ENCODE measurements at regions not wholly inside any gene's neighbourhood (a gene's known extent, or its start where the extent isn't known, plus 50 kb on each side); places are given as distances from the start of the nearest gene placed in this dataset.

DNA sequence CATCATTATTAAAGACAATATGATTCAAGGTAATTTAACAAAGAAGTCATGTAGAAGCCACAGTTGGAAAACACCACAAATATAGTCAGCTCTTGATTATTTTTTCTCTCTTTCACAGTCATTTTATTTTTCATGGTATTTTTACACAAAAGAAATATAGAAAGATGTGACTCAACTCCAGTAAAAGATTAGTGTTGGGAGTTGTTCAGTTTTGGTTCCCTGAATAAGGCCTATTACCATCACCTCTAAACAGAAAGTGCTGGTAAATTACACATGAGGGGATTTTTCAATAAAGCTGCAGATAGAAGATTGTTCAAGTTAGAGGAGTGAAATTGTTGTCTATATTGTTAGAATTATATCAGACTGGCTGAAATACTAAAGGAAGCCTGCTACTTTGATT, 107.0 kb downstream of the DDIT4L start:
- no peak for DNase-seq
- no peaks in the 10 kb centered on the region for H3K27me3 ChIP-seq
- no peak overlapping the region for H3K4me3 ChIP-seq
- no peaks in the 10 kb centered on the region for H3K36me3 ChIP-seq (replicated peaks in 1 of 2; ENCODE audit: insufficient read depth in 1 of 2, low read depth in 2 of 2)
- H3K27ac ChIP-seq: no peak overlapping the region
- TF ChIP-seq, protein P1, sequence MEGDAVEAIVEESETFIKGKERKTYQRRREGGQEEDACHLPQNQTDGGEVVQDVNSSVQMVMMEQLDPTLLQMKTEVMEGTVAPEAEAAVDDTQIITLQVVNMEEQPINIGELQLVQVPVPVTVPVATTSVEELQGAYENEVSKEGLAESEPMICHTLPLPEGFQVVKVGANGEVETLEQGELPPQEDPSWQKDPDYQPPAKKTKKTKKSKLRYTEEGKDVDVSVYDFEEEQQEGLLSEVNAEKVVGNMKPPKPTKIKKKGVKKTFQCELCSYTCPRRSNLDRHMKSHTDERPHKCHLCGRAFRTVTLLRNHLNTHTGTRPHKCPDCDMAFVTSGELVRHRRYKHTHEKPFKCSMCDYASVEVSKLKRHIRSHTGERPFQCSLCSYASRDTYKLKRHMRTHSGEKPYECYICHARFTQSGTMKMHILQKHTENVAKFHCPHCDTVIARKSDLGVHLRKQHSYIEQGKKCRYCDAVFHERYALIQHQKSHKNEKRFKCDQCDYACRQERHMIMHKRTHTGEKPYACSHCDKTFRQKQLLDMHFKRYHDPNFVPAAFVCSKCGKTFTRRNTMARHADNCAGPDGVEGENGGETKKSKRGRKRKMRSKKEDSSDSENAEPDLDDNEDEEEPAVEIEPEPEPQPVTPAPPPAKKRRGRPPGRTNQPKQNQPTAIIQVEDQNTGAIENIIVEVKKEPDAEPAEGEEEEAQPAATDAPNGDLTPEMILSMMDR (IDR thresholded peaks at IDR 0.05): no peak
- TF ChIP-seq POLR2A (IDR thresholded peaks at IDR 0.05): no peak
- intact Hi-C loops (cut with DNase I): no loop called here
- ATAC-seq: no peak
- no peaks in the 10 kb centered on the region for H3K9me3 ChIP-seq
- H3K4me1 ChIP-seq: no peaks in the 10 kb centered on the region

DNA sequence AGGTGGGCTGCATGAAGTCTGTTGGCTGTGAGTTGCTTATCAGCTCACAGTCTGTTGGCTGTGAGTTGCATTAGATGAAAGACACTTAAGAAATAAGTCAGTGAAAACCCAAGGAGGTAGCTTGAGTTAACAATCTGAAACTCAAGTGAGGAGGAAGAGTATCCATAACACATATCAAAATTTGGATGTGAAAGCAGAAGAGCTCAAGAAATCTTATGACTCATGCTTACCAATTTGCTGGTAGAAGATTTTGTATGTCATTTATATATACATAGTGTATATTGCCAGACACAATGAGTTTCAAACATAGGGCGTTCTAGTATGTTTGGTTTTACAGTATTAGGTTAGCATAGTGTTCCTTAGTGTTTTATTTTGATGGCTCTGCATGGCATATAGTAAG, 107.4 kb downstream of the DDIT4L start:
- intact Hi-C loops (cut with DNase I): no loop called here
- Histone ChIP-seq H3K9me3 (no peaks in the 10 kb centered on the region), H3K36me3 (replicated peaks in 1 of 2; ENCODE audit: insufficient read depth in 1 of 2, low read depth in 2 of 2) (no peaks in the 10 kb centered on the region), H3K4me1 (no peaks in the 10 kb centered on the region), H3K27ac (no peak overlapping the region), H3K4me3 (no peak overlapping the region), H3K27me3 (no peaks in the 10 kb centered on the region)
- WGBS, 2 donors: 63 to 72% methylated on average over 1 of the region's 1 CpG
- no peak for ATAC-seq
- no peak for TF ChIP-seq POLR2A (IDR thresholded peaks at IDR 0.05)
- TF ChIP-seq, protein P1 (IDR thresholded peaks at IDR 0.05): no peak
- no peak for DNase-seq

DNA sequence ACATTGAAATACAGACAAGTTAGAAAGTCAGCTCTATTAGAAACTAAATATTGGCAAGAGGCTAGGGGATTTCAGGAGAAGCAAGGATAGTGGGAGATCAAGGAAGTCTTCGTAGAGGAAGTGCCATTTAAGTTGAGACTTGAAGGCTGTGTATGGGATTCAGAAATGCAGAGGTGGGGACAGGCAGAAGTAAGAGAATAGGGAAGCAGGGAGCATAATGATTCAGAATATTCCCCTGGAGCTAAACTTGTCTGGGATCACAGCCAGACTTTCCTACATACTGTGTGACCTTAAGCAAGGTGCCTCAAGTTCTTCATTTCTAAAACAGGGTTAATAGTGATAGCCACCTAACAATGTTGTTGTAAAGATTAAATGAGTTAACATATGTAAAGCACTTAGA, 108.8 kb downstream of the DDIT4L start:
- TF ChIP-seq, protein P1 (IDR thresholded peaks at IDR 0.05): no peak
- no peak for TF ChIP-seq POLR2A (IDR thresholded peaks at IDR 0.05)
- no peak overlapping the region for H3K4me3 ChIP-seq
- H3K9me3 ChIP-seq: no peaks in the 10 kb centered on the region
- DNase-seq (no peak), ATAC-seq (no peak)
- intact Hi-C loops (cut with DNase I): no loop called here
- H3K36me3 ChIP-seq (replicated peaks in 1 of 2; ENCODE audit: insufficient read depth in 1 of 2, low read depth in 2 of 2): no peaks in the 10 kb centered on the region
- WGBS, 2 donors: 38 to 73% methylated on average over 1 of the region's 1 CpG
- H3K27ac ChIP-seq: no peak overlapping the region
- no peaks in the 10 kb centered on the region for H3K27me3 ChIP-seq
- H3K4me1 ChIP-seq: no peaks in the 10 kb centered on the region

DNA sequence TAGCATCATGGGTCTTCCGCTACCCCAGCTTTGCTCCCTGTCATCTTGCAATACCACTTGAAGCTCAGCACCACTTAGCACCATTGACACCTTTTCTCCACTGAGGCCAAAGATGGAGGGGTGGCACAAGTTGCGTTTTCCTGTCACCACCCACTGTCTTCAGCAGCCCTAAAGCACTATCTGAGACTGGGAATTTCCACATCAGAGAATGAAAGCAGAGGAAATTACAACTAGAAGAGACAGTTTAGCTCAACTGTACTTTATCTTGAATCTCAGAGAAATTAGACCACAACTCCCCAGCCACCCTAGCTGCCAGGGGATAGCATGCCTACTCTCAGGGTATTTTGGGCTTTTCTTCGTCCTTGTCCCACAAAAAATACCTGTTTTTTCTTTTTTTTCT, 111.0 kb downstream of the DDIT4L start:
- H3K4me3 ChIP-seq: no peak overlapping the region
- TF ChIP-seq, protein P1 (IDR thresholded peaks at IDR 0.05): no peak
- no peaks in the 10 kb centered on the region for H3K36me3 ChIP-seq (replicated peaks in 1 of 2; ENCODE audit: insufficient read depth in 1 of 2, low read depth in 2 of 2)
- ATAC-seq: no peak
- H3K4me1 ChIP-seq: no peaks in the 10 kb centered on the region
- no peaks in the 10 kb centered on the region for H3K9me3 ChIP-seq
- intact Hi-C loops (cut with DNase I): no loop called here
- no peak overlapping the region for H3K27ac ChIP-seq
- H3K27me3 ChIP-seq: no peaks in the 10 kb centered on the region
- 50 to 71% methylated on average over 3 of the region's 3 CpGs for whole genome bisulfite sequencing, 2 donors
- DNase-seq: no peak

DNA sequence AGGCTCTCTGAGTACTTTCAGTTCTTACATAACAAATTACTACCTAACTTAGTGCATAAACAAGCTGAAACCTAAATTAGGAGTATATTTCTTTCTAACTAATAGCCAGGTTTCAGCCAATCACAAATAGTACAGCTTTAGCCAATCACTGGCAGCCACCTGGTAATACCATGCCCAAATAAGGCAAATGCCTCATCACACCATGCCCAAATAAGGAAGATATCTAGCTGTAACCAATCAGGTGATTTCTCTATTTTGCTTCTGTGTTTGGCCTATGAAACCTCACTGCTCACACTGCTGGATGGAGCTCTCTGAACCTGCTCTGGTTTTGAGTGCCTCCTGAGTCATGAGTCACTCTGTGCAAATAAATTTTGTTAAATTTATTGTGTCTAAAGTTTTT, 113.5 kb downstream of the DDIT4L start:
- Histone ChIP-seq H3K27ac (no peak overlapping the region), H3K4me3 (no peak overlapping the region), H3K27me3 (no peaks in the 10 kb centered on the region), H3K9me3 (no peaks in the 10 kb centered on the region), H3K36me3 (replicated peaks in 1 of 2; ENCODE audit: insufficient read depth in 1 of 2, low read depth in 2 of 2) (no peaks in the 10 kb centered on the region), H3K4me1 (no peaks in the 10 kb centered on the region)
- intact Hi-C loops (cut with DNase I): no loop called here
- no peak for ATAC-seq
- TF ChIP-seq POLR2A (IDR thresholded peaks at IDR 0.05): no peak
- TF ChIP-seq, protein P1 (IDR thresholded peaks at IDR 0.05): no peak
- no peak for DNase-seq

Measured in body of pancreas (tissue), 4 donors.